ENCODE measurements at regions not wholly inside any gene's neighbourhood (a gene's known extent, or its start where the extent isn't known, plus 50 kb on each side); places are given as distances from the start of the nearest gene placed in this dataset.
"Not testable (repeated sequence)": the region's sequence is repeated elsewhere in the genome, so short reads cannot be mapped to it uniquely, and the experiment has no call there.

DNA sequence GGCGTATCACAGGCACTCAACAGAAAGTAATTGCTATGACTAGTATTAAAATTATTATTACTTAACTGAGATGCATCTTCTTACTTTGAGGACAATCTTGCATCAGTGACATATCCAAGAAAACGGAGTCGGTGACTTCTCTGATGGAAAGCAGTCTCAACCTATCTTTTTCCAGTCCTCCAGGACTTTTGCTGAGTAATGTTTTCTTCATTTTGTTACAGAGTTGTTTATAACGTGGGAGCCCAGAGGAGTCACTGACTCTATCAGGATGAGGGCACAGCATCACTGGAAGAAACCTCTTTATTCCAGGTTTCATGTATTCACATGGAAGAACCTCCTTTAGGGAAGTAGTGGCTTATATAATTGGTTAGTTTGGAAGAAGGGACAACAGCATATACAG lies 51.5 kb upstream of the MELK start:
- H3K9me3 ChIP-seq, result no peaks in the 10 kb centered on the region
- H3K27ac ChIP-seq, result no peak overlapping the region
- H3K4me1 ChIP-seq, result no peaks in the 10 kb centered on the region
- DNase-seq, result no peak
- TF ChIP-seq POLR2AphosphoS5 (IDR thresholded peaks at IDR 0.05) (no peak), POLR2A (IDR thresholded peaks at IDR 0.05) (no peak), EP300 (IDR thresholded peaks at IDR 0.05) (no peak)
- H3K27me3 ChIP-seq, result no peaks in the 10 kb centered on the region
- 65 to 77% (median 71%) methylated on average over 4 of the region's 4 CpGs for WGBS, 5 donors
- no peak overlapping the region for H3K4me3 ChIP-seq
- intact Hi-C loops (cut with DNase I; ENCODE audit: low total_unique reads), result no loop called here
- no peaks in the 10 kb centered on the region for H3K36me3 ChIP-seq

- Histone ChIP-seq H3K27ac (no peak overlapping the region), H3K9me3 (no peaks in the 10 kb centered on the region), H3K4me3 (no peak overlapping the region), H3K27me3 (no peaks in the 10 kb centered on the region), H3K36me3 (no peaks in the 10 kb centered on the region), H3K4me1 (no peaks in the 10 kb centered on the region)
- no peak for DNase-seq
- TF ChIP-seq POLR2AphosphoS5 (IDR thresholded peaks at IDR 0.05) (no peak), EP300 (IDR thresholded peaks at IDR 0.05) (no peak), POLR2A (IDR thresholded peaks at IDR 0.05) (no peak)
- TF ChIP-seq, protein P1, sequence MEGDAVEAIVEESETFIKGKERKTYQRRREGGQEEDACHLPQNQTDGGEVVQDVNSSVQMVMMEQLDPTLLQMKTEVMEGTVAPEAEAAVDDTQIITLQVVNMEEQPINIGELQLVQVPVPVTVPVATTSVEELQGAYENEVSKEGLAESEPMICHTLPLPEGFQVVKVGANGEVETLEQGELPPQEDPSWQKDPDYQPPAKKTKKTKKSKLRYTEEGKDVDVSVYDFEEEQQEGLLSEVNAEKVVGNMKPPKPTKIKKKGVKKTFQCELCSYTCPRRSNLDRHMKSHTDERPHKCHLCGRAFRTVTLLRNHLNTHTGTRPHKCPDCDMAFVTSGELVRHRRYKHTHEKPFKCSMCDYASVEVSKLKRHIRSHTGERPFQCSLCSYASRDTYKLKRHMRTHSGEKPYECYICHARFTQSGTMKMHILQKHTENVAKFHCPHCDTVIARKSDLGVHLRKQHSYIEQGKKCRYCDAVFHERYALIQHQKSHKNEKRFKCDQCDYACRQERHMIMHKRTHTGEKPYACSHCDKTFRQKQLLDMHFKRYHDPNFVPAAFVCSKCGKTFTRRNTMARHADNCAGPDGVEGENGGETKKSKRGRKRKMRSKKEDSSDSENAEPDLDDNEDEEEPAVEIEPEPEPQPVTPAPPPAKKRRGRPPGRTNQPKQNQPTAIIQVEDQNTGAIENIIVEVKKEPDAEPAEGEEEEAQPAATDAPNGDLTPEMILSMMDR (IDR thresholded peaks at IDR 0.05), result no peak
- intact Hi-C loops (cut with DNase I; ENCODE audit: low total_unique reads), result no loop called here
These were observed 55.6 kb upstream of the MELK start for GRCh38 chr9:36517131-36517530.

DNA sequence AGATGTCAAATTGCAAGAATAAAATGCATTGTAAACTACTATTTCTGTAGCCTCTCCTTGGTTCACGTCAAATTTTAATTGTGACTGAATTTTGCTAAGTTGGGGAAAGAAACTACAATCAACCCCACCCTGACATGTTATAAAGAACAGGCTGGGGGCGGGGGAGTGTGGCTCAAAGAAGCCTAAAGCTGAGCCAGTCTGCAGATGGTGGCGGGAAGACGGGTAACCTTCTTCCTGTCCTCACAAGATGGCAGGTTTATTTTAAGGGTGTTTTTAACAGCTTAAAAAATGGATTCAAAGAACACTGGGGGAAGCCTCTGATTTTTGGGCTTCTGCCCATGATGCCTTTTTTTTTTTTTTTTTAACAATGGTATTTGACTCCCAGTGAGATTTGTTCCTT lies 68.5 kb upstream of the MELK start:
- Histone ChIP-seq H3K36me3 (no peaks in the 10 kb centered on the region), H3K9me3 (no peaks in the 10 kb centered on the region), H3K4me3 (no peak overlapping the region), H3K27ac (no peak overlapping the region), H3K27me3 (peaks cover 0 to 3% (median 0%) of the 10 kb centered on the region in 3 donors), H3K4me1 (no peaks in the 10 kb centered on the region)
- intact Hi-C loops (cut with DNase I; ENCODE audit: low total_unique reads), result no loop called here
- DNase-seq, result peak in 1 of 2 donors; percentile 12
- TF ChIP-seq POLR2AphosphoS5 (IDR thresholded peaks at IDR 0.05), result no peak
- TF ChIP-seq, protein P1 (IDR thresholded peaks at IDR 0.05), result no peak
- TF ChIP-seq EP300 (IDR thresholded peaks at IDR 0.05), result no peak
- TF ChIP-seq POLR2A (IDR thresholded peaks at IDR 0.05), result no peak
- WGBS, 5 donors, result 76 to 91% (median 85%) methylated on average over 4 of the region's 4 CpGs

GRCh38 chr9:36503172-36504088 lies 69.3 kb upstream of the MELK start:
- no peaks in the 10 kb centered on the region for H3K9me3 ChIP-seq
- peaks cover 0 to 3% (median 0%) of the 10 kb centered on the region in 3 donors for H3K27me3 ChIP-seq
- H3K27ac ChIP-seq, result no peak overlapping the region
- no peak for TF ChIP-seq POLR2AphosphoS5 (IDR thresholded peaks at IDR 0.05)
- TF ChIP-seq, protein P1 (IDR thresholded peaks at IDR 0.05), result no peak
- TF ChIP-seq POLR2A (IDR thresholded peaks at IDR 0.05), result no peak
- TF ChIP-seq EP300 (IDR thresholded peaks at IDR 0.05), result no peak
- 56 to 72% (median 71%) methylated on average over 6 of the region's 6 CpGs for WGBS, 5 donors
- H3K4me3 ChIP-seq, result no peak overlapping the region
- H3K4me1 ChIP-seq, result no peaks in the 10 kb centered on the region
- H3K36me3 ChIP-seq, result no peaks in the 10 kb centered on the region
- intact Hi-C loops (cut with DNase I; ENCODE audit: low total_unique reads), result no loop called here
- DNase-seq, result no peak

GRCh38 chr9:36501727-36502126 lies 71.0 kb upstream of the MELK start:
- Histone ChIP-seq H3K4me3 (no peak overlapping the region), H3K9me3 (no peaks in the 10 kb centered on the region), H3K4me1 (no peaks in the 10 kb centered on the region), H3K27me3 (peaks cover 0 to 3% (median 0%) of the 10 kb centered on the region in 3 donors), H3K27ac (no peak overlapping the region), H3K36me3 (no peaks in the 10 kb centered on the region)
- intact Hi-C loops (cut with DNase I; ENCODE audit: low total_unique reads), result no loop called here
- TF ChIP-seq, protein P1 (IDR thresholded peaks at IDR 0.05), result no peak
- TF ChIP-seq EP300 (IDR thresholded peaks at IDR 0.05) (no peak), POLR2AphosphoS5 (IDR thresholded peaks at IDR 0.05) (no peak), POLR2A (IDR thresholded peaks at IDR 0.05) (no peak)
- 82 to 95% (median 94%) methylated on average over 3 of the region's 3 CpGs for WGBS, 5 donors
- DNase-seq, result no peak

DNA sequence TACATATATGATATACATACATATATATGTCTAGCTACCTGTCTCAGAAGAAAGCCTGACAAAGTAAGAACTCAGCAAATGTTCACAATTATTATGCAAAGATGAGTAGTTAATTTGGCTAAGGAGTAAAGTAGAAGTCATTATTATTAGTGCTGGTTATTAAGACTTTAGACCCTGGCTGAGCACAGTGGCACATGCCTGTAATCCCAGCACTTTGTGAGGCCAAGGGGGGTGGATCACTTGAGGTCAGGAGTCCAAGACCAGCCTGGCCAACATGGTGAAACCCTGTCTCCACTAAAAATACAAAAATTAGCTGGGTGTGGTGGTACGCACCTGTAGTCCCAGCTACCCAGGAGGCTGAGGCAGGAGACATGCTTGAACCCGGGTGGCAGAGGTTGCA lies 71.8 kb upstream of the MELK start:
- H3K4me1 ChIP-seq; DNase-seq; H3K36me3 ChIP-seq; H3K27me3 ChIP-seq; H3K4me3 ChIP-seq; H3K27ac ChIP-seq; H3K9me3 ChIP-seq; intact Hi-C loops (cut with DNase I; ENCODE audit: low total_unique reads): not testable (repeated sequence)
- WGBS, 5 donors, result 78 to 94% (median 83%) methylated on average over 2 of the region's 2 CpGs

All from stomach (tissue), 8 donors.